CD4-positive, CD25-positive, alpha-beta regulatory T cell (primary cell): ENCODE measurements at regions not wholly inside any gene's neighbourhood (a gene's known extent, or its start where the extent isn't known, plus 50 kb on each side); places are given as distances from the start of the nearest gene placed in this dataset.

Source experiments
- ATAC-seq, 2 donors: fragments of 150-1000 bp; cut with Tn5 transposase; one replicate each; pipeline ENCODE4 v1.10.0; 2021; ENCODE audit warnings: low read depth in 2 of 2, moderate number of reproducible peaks in 2 of 2, moderate library complexity in 1 of 2
- DNase-seq, 3 donors: peaks; one replicate each; pipeline versions ENCODE4 v3.0.0 to v3.0.0-alpha.2; 2012 to 2022; ENCODE audit warnings: mixed read lengths in 1 of 3
- H3K27ac ChIP-seq: one replicate; pipeline ENCODE4 v1.7.0; 2013; ENCODE audit warnings: mild to moderate bottlenecking, low read length; ENCODE audit not compliant: insufficient read depth, poor library complexity, severe bottlenecking
- H3K27me3 ChIP-seq: one replicate; pipeline ENCODE4 v1.7.0; 2013; ENCODE audit warnings: low read length; ENCODE audit not compliant: control insufficient read depth, insufficient read depth
- H3K36me3 ChIP-seq: one replicate; pipeline ENCODE4 v1.7.0; 2013; ENCODE audit warnings: mild to moderate bottlenecking, low read length, moderate library complexity; ENCODE audit not compliant: control insufficient read depth, insufficient read depth
- H3K4me1 ChIP-seq: 2 replicates; pipeline ENCODE4 v1.7.0; 2013; ENCODE audit warnings: mild to moderate bottlenecking, low read length; ENCODE audit not compliant: insufficient read depth, control insufficient read depth, poor library complexity, severe bottlenecking
- H3K4me3 ChIP-seq: one replicate; pipeline ENCODE4 v1.7.0; 2013; ENCODE audit warnings: low read depth, mild to moderate bottlenecking, low read length, moderate library complexity
- H3K9me3 ChIP-seq, 2 experiments: 1 replicate in 1 of 2; 2 replicates in 1 of 2; pipeline ENCODE4 v1.7.0; 2013; ENCODE audit warnings: low read length in 2 of 2, mild to moderate bottlenecking in 1 of 2, moderate library complexity in 1 of 2; ENCODE audit not compliant: control insufficient read depth in 2 of 2
- H3K27ac Mint-ChIP-seq, 3 donors: one replicate each; pipeline ENCODE4 v1.8.0; 2020 to 2022; ENCODE audit warnings: mild to moderate bottlenecking in 3 of 3, mixed read lengths in 3 of 3, moderate library complexity in 2 of 3
- H3K27me3 Mint-ChIP-seq: one replicate; pipeline ENCODE4 v1.8.0; 2022; ENCODE audit warnings: mild to moderate bottlenecking, mixed read lengths
- H3K36me3 Mint-ChIP-seq: one replicate; pipeline ENCODE4 v1.8.0; 2020; ENCODE audit warnings: mixed read lengths
- H3K4me1 Mint-ChIP-seq, 4 donors: one replicate each; pipeline ENCODE4 v1.8.0; 2020 to 2022; ENCODE audit warnings: mixed read lengths in 4 of 4, mild to moderate bottlenecking in 1 of 4
- H3K4me3 Mint-ChIP-seq, 4 donors: one replicate each; pipeline ENCODE4 v1.8.0; 2020 to 2022; ENCODE audit warnings: mild to moderate bottlenecking in 4 of 4, mixed read lengths in 4 of 4, moderate library complexity in 3 of 4
- H3K9me3 Mint-ChIP-seq, 7 donors: one replicate each; pipeline ENCODE4 v1.8.0; 2020 to 2022; ENCODE audit warnings: mixed read lengths in 7 of 7, mild to moderate bottlenecking in 3 of 7, moderate library complexity in 2 of 7

DNA sequence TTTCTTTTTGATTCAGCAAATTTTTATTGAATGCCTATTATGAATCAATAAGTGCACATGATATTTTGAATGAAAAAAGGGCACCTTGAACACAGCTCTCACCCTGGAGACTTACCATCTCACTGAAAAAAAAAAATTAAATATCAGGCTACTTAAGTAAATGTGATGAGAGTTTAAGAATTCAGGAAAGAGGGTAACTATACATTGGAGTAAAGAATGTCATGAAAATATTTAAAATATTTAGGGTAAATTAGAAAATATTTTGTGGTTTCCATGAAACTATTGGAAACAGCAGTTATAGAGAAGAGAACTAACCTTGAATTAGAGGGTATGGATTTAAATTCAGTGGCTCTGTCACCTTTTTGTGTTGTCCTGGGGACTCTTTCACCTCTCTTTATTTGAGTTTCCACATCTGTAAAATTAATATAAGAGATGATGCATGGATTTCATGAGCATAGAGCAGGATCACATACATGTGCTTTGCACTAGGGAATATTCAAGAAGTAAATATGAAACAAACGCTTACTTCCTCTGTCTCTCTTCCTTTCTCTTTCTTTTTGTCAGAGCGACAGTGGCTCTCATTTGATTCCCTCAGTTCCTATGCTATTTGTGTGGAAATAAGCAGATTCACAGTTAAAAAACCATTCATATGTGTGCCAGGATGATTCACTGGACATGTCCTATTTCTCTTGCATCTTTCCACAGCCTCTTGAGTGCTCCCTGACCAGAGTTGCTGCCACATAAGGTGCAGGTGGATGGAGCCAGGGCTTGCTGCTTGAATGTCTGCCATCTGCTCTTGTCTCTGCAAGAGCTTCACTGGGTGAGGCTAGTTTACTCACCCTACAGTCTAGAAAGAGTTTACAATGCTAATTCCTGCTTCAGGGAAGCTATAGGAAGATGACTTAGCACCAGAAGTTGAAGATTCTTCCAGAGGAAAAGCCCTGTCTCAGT is 533.1 kb downstream of the ETS1 start:
- Mint-ChIP-seq H3K36me3 (no peaks in the 10 kb centered on the region), H3K4me1 (peaks cover 27 to 61% (median 54%) of the 10 kb centered on the region in 4 donors)
- ATAC-seq: peak; percentile 35 to 49

DNA sequence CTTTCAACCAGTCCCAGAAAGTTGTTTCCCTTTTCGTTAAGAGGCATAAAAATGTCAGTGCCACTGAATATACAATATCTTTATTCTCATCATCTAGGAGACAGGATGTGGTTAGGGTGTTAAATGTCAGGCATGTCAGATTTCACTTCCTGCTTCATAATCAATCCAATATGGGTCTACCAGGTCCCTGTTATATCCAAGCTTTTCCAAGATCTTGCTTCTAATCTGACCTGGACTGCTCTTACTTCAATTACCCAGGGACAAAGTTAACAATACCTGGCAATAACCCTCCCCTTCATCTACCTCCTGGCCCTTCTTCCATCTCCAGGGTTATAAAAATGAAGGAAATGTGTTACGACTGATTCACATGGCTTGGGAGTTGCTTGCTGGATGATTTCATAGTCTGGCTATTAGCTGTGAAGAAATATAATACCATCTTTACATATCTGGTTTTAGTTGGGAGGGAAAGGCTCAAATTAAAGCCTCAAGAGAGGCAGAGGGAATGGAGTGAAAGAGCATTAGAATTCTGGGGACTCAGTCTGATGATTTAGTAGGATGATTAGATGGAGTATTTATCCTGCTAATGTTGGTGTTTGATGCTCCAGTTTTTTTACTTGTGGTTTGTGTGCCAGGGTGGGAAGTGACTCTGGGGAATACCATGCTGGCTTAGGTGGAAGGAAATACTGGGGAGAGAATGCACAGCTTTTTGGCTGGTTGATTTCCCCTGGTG is 534.3 kb downstream of the ETS1 start:
- Histone ChIP-seq H3K36me3 (no peaks in the 10 kb centered on the region), H3K27ac (peak overlapping the region; percentile 63), H3K9me3 (no peaks in the 10 kb centered on the region), H3K4me1 (peaks cover 53% of the 10 kb centered on the region), H3K27me3 (no peaks in the 10 kb centered on the region), H3K4me3 (peak overlapping the region; percentile 91)
- DNase-seq (peak in 2 of 3 donors; percentile 43 to 77), ATAC-seq (peak; percentile 46 to 62)
- no peaks in the 10 kb centered on the region for H3K36me3 Mint-ChIP-seq
- H3K9me3 Mint-ChIP-seq: no peaks in the 10 kb centered on the region
- H3K4me1 Mint-ChIP-seq: peaks cover 27 to 69% (median 54%) of the 10 kb centered on the region in 4 donors
- peak overlapping the region; percentile 82 to 97 (median 96) for H3K27ac Mint-ChIP-seq
- H3K4me3 Mint-ChIP-seq: peak overlapping the region; percentile 39 to 76 (median 60)
- no peaks in the 10 kb centered on the region for H3K27me3 Mint-ChIP-seq

More for the DNA sequence above, 533.1 kb downstream of the ETS1 start:
- peak overlapping the region; percentile 91 for H3K4me3 ChIP-seq
- H3K9me3 Mint-ChIP-seq: no peaks in the 10 kb centered on the region
- DNase-seq: peak in 1 of 3 donors; percentile 57
- H3K4me3 Mint-ChIP-seq: peak overlapping the region; percentile 39 to 90 (median 88)
- no peaks in the 10 kb centered on the region for H3K27me3 ChIP-seq
- H3K9me3 ChIP-seq: no peaks in the 10 kb centered on the region
- no peaks in the 10 kb centered on the region for H3K27me3 Mint-ChIP-seq
- peak overlapping the region; percentile 92 to 96 (median 95) for H3K27ac Mint-ChIP-seq
- H3K36me3 ChIP-seq: no peaks in the 10 kb centered on the region
- H3K27ac ChIP-seq: peak overlapping the region; percentile 63
- H3K4me1 ChIP-seq: peaks cover 59% of the 10 kb centered on the region

DNA sequence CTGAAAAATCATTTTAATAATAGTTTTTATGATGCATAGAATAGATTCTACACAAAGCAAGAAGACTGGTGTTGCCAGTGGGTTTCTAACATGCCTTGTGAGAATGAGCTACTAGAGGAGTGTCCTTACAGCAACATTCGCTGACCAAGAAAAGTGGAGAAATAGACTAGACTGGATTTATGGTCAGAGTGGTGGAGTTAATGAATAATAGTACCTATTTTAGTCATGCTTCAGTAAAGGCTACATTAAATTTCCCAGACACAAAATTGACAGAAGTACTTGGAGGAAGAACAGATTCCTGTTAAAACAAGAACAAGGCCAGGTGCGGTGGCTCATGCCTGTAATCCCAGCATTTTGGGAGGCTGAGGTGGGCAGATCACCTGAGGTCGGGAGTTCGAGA is 539.2 kb downstream of the ETS1 start:
- H3K4me1 Mint-ChIP-seq: peaks cover 30 to 59% (median 37%) of the 10 kb centered on the region in 4 donors
- H3K9me3 Mint-ChIP-seq: no peaks in the 10 kb centered on the region
- no peak overlapping the region for H3K4me3 Mint-ChIP-seq
- no peak overlapping the region for H3K27ac ChIP-seq
- no peaks in the 10 kb centered on the region for H3K36me3 Mint-ChIP-seq
- ATAC-seq: no peak
- H3K4me1 ChIP-seq: peaks cover 40% of the 10 kb centered on the region
- no peak overlapping the region for H3K4me3 ChIP-seq
- no peaks in the 10 kb centered on the region for H3K9me3 ChIP-seq
- no peaks in the 10 kb centered on the region for H3K36me3 ChIP-seq
- no peak for DNase-seq
- no peak overlapping the region for H3K27ac Mint-ChIP-seq
- no peaks in the 10 kb centered on the region for H3K27me3 ChIP-seq
- no peaks in the 10 kb centered on the region for H3K27me3 Mint-ChIP-seq

DNA sequence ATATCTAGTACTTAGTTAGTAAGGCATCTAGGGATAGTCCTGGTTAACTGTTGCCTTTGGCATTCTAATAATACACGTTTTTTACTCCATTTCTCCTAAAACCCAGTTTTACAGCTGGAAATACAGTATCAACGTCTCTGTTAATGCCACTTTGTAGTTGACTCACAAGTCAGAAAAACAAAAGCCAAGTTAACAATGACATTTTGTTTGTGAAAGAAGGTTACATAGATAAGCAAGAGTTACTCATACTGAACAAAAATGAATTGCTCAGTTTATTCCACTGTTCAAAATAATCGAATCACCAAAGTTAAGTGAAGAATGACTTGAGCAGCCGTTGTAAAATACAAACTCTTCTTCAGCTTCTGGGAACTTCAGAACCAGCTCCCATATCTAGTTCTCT is 540.3 kb downstream of the ETS1 start:
- Histone ChIP-seq H3K4me1 (peaks cover 35% of the 10 kb centered on the region), H3K27me3 (no peaks in the 10 kb centered on the region), H3K27ac (no peak overlapping the region), H3K36me3 (no peaks in the 10 kb centered on the region), H3K4me3 (no peak overlapping the region), H3K9me3 (no peaks in the 10 kb centered on the region)
- ATAC-seq (no peak), DNase-seq (no peak)
- H3K4me3 Mint-ChIP-seq: peak overlapping the region in 1 of 4 donors; percentile 33
- no peaks in the 10 kb centered on the region for H3K27me3 Mint-ChIP-seq
- H3K4me1 Mint-ChIP-seq: peaks cover 26 to 58% (median 35%) of the 10 kb centered on the region in 4 donors
- H3K9me3 Mint-ChIP-seq: no peaks in the 10 kb centered on the region
- H3K27ac Mint-ChIP-seq: no peak overlapping the region
- no peaks in the 10 kb centered on the region for H3K36me3 Mint-ChIP-seq

DNA sequence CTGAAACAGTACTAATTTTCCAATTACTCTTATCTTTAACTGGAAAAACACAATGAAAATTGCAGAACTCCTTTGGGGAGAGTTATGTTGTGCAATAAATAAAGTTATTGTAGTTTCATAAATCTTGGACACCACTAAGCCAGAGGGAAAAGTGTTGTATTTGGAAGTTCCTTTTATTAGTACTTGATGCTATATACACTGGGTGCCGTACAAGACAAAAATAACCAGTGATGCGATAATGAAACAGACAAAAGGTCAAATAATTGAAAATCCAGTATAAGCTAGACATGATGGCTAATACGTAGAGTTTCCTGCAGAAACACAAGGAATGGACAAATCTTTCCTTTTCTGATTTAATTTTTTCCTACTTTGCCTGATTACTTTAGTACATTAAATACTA is 541.1 kb downstream of the ETS1 start:
- Histone ChIP-seq H3K4me1 (peaks cover 32% of the 10 kb centered on the region), H3K9me3 (no peaks in the 10 kb centered on the region), H3K27ac (no peak overlapping the region), H3K4me3 (peak overlapping the region; percentile 11), H3K36me3 (no peaks in the 10 kb centered on the region), H3K27me3 (no peaks in the 10 kb centered on the region)
- Mint-ChIP-seq H3K27me3 (no peaks in the 10 kb centered on the region), H3K9me3 (no peaks in the 10 kb centered on the region), H3K4me3 (peak overlapping the region in 1 of 4 donors; percentile 11), H3K36me3 (no peaks in the 10 kb centered on the region), H3K27ac (no peak overlapping the region), H3K4me1 (peaks cover 23 to 57% (median 33%) of the 10 kb centered on the region in 4 donors)
- ATAC-seq (no peak), DNase-seq (no peak)

DNA sequence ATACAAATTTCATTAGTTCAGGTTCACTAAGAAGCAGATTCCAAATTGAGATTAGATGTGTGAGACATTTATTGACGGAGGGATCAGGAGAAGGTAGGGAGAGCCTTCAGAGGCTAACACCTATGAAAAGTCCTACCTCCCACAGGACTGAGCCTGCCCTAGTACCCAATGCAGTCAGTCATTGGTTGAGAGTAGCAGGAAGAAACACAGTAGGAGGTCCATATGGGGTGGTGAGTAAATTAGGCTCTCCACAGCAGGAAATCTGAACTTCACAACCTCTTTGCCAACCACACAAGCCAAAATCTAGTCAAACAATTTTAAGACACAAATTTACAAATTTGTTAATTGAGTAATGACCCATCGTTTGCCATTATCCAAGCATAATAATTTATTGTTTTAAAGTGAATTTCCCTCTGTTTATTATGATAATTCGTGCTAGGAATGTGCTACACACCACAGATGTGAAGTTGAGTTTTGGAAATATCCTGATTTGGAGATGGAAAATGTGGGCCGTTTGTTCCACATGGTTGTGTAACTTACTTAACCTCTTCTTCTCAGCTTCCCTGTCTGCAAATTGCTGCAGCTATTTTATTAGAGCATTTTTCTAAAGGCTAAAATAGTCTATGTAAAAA is 542.1 kb downstream of the ETS1 start:
- H3K4me1 Mint-ChIP-seq: peaks cover 14 to 57% (median 30%) of the 10 kb centered on the region in 4 donors
- peak overlapping the region in 1 of 3 donors; percentile 41 for H3K27ac Mint-ChIP-seq

DNA sequence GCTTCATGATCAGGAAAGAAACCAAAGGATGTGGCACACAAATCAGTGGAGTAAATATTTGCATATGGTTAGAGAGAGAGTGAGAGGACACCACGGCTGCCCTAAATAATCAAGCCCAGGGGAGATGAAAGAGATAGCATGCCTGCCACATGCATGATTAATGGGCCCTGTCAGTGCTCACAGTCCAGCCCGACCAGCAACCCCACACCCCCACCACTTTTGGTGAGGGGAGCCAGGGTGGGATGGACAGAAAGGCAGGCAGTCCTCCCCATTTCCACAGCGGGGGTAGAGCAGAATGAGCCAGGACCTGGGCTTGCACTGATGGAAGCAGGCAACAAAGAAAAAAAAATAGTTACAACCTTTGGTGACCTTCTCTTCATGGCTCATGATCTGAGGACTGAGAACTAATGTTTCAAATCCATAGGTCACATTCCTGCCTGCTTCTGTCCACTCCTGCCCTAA is 545.0 kb downstream of the ETS1 start:
- H3K27me3 Mint-ChIP-seq: no peaks in the 10 kb centered on the region
- peak overlapping the region; percentile 48 for H3K27ac ChIP-seq
- H3K27ac Mint-ChIP-seq: peak overlapping the region; percentile 73 to 78 (median 78)
- H3K4me1 ChIP-seq: peaks cover 62% of the 10 kb centered on the region
- peak overlapping the region; percentile 49 for H3K4me3 ChIP-seq
- peak overlapping the region in 3 of 4 donors; percentile 21 to 47 (median 38) for H3K4me3 Mint-ChIP-seq
- H3K4me1 Mint-ChIP-seq: peaks cover 19 to 46% (median 40%) of the 10 kb centered on the region in 4 donors
- H3K36me3 Mint-ChIP-seq: no peaks in the 10 kb centered on the region
- peak in 1 of 3 donors; percentile 15 for DNase-seq
- no peaks in the 10 kb centered on the region for H3K36me3 ChIP-seq
- no peaks in the 10 kb centered on the region for H3K27me3 ChIP-seq
- H3K9me3 ChIP-seq: no peaks in the 10 kb centered on the region
- no peak for ATAC-seq
- no peaks in the 10 kb centered on the region for H3K9me3 Mint-ChIP-seq

More for the DNA sequence above, 542.1 kb downstream of the ETS1 start:
- H3K9me3 Mint-ChIP-seq: no peaks in the 10 kb centered on the region
- H3K36me3 Mint-ChIP-seq: no peaks in the 10 kb centered on the region
- Histone ChIP-seq H3K9me3 (no peaks in the 10 kb centered on the region), H3K4me3 (no peak overlapping the region), H3K27me3 (no peaks in the 10 kb centered on the region), H3K4me1 (peaks cover 33% of the 10 kb centered on the region), H3K27ac (no peak overlapping the region), H3K36me3 (no peaks in the 10 kb centered on the region)
- H3K27me3 Mint-ChIP-seq: no peaks in the 10 kb centered on the region
- DNase-seq (no peak), ATAC-seq (no peak)
- no peak overlapping the region for H3K4me3 Mint-ChIP-seq
